Heart right ventricle (tissue), 16 donors: ENCODE measurements at regions not wholly inside any gene's neighbourhood (a gene's known extent, or its start where the extent isn't known, plus 50 kb on each side); places are given as distances from the start of the nearest gene placed in this dataset.

Experiments
- ATAC-seq, 8 donors: fragments of 200-7000 bp; cut with Tn5 transposase; one replicate each; pipeline ENCODE4 v1.9.1; 2020; ENCODE audit warnings: mild to moderate bottlenecking in 8 of 8, moderate library complexity in 8 of 8, moderate number of reproducible peaks in 1 of 8
- DNase-seq, 2 donors: peaks; one replicate each; pipeline ENCODE4 v3.0.0-alpha.2; 2020
- H3K27ac ChIP-seq, 10 donors: fragments of 200-600 bp; sonication (generic) in 2 of 10; one replicate each; pipeline versions ENCODE4 v1.5.0 to v1.8.0; 2020 to 2022; ENCODE audit warnings: mild to moderate bottlenecking in 3 of 10
- H3K27me3 ChIP-seq, 7 donors: fragments of 200-600 bp; one replicate each; pipeline ENCODE4 v1.8.0; 2021 to 2022; ENCODE audit warnings: mild to moderate bottlenecking in 2 of 7
- H3K36me3 ChIP-seq, 9 donors: fragments of 200-600 bp; sonication (generic) in 1 of 9; one replicate each; pipeline versions ENCODE4 v1.5.0 to v1.8.0; 2020 to 2022; ENCODE audit warnings: mild to moderate bottlenecking in 2 of 9
- H3K4me1 ChIP-seq, 9 donors: fragments of 200-600 bp; sonication (generic) in 1 of 9; one replicate each; pipeline versions ENCODE4 v1.5.0 to v1.8.0; 2020 to 2022; ENCODE audit warnings: mild to moderate bottlenecking in 4 of 9
- H3K4me3 ChIP-seq, 10 donors: fragments of 200-600 bp; sonication (generic) in 2 of 10; one replicate each; pipeline versions ENCODE4 v1.5.0 to v1.8.0; 2020 to 2022; ENCODE audit warnings: mild to moderate bottlenecking in 7 of 10, moderate library complexity in 2 of 10
- H3K9me3 ChIP-seq, 11 donors: fragments of 200-600 bp in 10 of 11; sonication (generic) in 2 of 11; one replicate each; pipeline versions ENCODE4 v1.5.0 to v1.8.0; 2013 to 2022; ENCODE audit warnings: mild to moderate bottlenecking in 2 of 11, control low read depth in 1 of 11, moderate library complexity in 1 of 11
- CTCF ChIP-seq, 9 donors: fragments of 200-600 bp; sonication (generic) in 2 of 9; IDR thresholded peaks; one replicate each; pipeline versions ENCODE4 v1.5.0 to v1.8.0; 2021 to 2022; ENCODE audit warnings: antibody characterized with exemption in 9 of 9, mild to moderate bottlenecking in 5 of 9, moderate library complexity in 1 of 9
- WGBS, 2 donors: extraction: QIAGEN DNeasy Blood & Tissue Kit; methylation state at CpG; one replicate each; pipeline ENCODE4 v1.1.7; 2013; ENCODE audit warnings: inconsistent platforms in 1 of 2; 5-methylcytosine and 5-hydroxymethylcytosine counted together
- intact Hi-C, 10 donors: fragments of 100-400 bp; cut with DNase I; formaldehyde crosslinking; loops; one replicate each; pipeline versions ENCODE4 v1.11.1 to v1.14.2; 2022
- donor health status: Arrhythmogenic right ventricular cardiomyopathy.
- donor health status: ischemic (EF 13 %, LVEDD 7.1; RV severe dilation, severe dysfunction).
- donor health status: healthy with polysubstance abuse.
- donor health status: DM: no; HTN: yes; CAD: no.
- donor health status: DM: no; HTN: no; CAD: no.
- donor health status: ischemic (EF 25% LVEDD 6.9; RV normal size, moderate dysfunction).
- donor health status: ischemic (EF 25% LVEDD 5.7; RV mildly dilated, moderate dysfunction).
- donor health status: healthy.
- donor health status: DM: yes; HTN: yes; CAD: no.
- donor health status: Ischemic cardiomyopathy.
- donor health status: ischemic (EF 35%, LVEDD 5.7; RV mildly dilated, moderate dysfunction).
- donor health status: nonischemic (EF 11% LVEDD 7.7; RV severe dilation, severe dysfunction).
- donor health status: DM: yes; HTN: yes; CAD: no.
- donor health status: PGD.
- donor health status: ischemic (EF 29% LVEDD 5.4; RV normal size, mild dysfunction).
- donor health status: nonischemic (EF 23%, LVEDD 6.1; RV moderate dilation, normal function).

DNA sequence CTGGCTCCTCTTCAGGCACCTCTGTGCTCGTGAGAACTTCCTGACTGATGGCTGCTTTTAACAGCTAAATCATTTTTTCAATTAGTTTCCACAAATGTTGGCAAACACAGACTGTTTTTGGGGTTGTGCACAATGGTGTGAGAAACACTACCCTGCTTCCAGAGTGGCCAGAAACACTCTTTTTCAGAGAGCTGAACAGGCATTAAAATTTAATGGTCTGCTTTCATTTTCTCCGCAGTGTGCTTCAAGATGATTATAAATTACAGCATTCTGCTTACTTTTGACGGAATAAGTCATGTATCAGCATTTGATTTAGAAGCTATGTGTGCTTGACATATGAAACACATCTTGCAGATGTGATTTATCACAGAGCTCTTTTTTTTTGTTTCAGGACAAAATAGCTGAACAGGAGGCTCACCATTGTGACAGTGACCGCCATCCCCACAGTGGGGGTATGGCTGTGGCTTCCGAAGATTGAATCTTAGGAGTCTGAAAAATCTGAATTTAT lies 454.5 kb upstream of the ZNF608 start:
- WGBS, 2 donors, result 79 to 81% methylated on average over 5 of the region's 5 CpGs
- Histone ChIP-seq H3K27me3 (no peaks in the 10 kb centered on the region), H3K9me3 (no peaks in the 10 kb centered on the region), H3K4me3 (peak overlapping the region in 7 of 10 donors; percentile 9 to 40 (median 36)), H3K4me1 (peaks cover 0 to 36% (median 17%) of the 10 kb centered on the region in 9 donors), H3K36me3 (no peaks in the 10 kb centered on the region), H3K27ac (no peak overlapping the region)
- intact Hi-C loops, result no loop called here
- TF ChIP-seq CTCF (IDR thresholded peaks at IDR 0.05), result no peak
- DNase-seq (no peak), ATAC-seq (no peak)

- H3K4me1 ChIP-seq, result peaks cover 0 to 36% (median 17%) of the 10 kb centered on the region in 9 donors
- H3K27me3 ChIP-seq, result no peaks in the 10 kb centered on the region
- no peak overlapping the region for H3K27ac ChIP-seq
- ATAC-seq (no peak), DNase-seq (no peak)
- no peaks in the 10 kb centered on the region for H3K36me3 ChIP-seq
- H3K4me3 ChIP-seq, result no peak overlapping the region
- H3K9me3 ChIP-seq, result no peaks in the 10 kb centered on the region
- intact Hi-C loops, result no loop called here
- TF ChIP-seq CTCF (IDR thresholded peaks at IDR 0.05), result no peak
- WGBS, 2 donors, result 88 to 97% methylated on average over 3 of the region's 3 CpGs
Measured at GRCh38 chr5:125201446-125202052, 455.1 kb upstream of the ZNF608 start.

GRCh38 chr5:125202353-125202752 lies 455.9 kb upstream of the ZNF608 start:
- Histone ChIP-seq H3K27ac (no peak overlapping the region), H3K9me3 (peaks cover 0 to 2% (median 0%) of the 10 kb centered on the region in 11 donors), H3K4me1 (peaks cover 0 to 28% (median 15%) of the 10 kb centered on the region in 9 donors), H3K4me3 (no peak overlapping the region), H3K27me3 (no peaks in the 10 kb centered on the region), H3K36me3 (no peaks in the 10 kb centered on the region)
- no peak for DNase-seq
- 100% methylated on average over 1 of the region's 1 CpG for WGBS, 2 donors
- intact Hi-C loops, result no loop called here
- no peak for TF ChIP-seq CTCF (IDR thresholded peaks at IDR 0.05)
- no peak for ATAC-seq

DNA sequence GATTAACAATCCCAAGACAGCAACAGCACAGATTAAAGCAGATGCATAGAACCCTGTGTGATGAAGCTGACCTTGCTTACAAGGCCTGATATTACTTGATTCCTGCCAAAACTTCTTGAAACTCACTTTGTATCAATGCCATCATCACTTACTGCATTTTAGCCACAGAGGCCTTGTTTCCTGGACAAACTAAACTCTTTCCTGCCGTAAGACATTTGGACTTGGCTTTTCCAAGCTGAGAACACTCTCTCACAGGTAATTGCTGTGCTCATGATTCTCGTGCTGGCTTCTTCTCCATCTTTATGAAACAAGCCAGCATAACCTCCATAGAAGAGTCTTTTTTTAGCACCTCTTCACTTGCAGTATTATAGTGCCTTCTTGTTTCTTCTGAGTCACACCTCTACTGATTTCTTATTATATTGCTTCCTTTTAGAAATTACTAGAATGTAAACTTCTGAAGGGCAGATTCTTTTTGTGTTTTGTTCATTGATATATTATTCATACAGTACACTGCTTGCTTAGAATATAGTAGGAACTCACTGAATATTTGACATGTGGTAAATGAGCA lies 456.5 kb upstream of the ZNF608 start:
- intact Hi-C loops, result no loop called here
- no peaks in the 10 kb centered on the region for H3K27me3 ChIP-seq
- no peak overlapping the region for H3K27ac ChIP-seq
- H3K9me3 ChIP-seq, result peaks cover 0 to 3% (median 0%) of the 10 kb centered on the region in 11 donors
- ATAC-seq (no peak), DNase-seq (no peak)
- H3K4me1 ChIP-seq, result peaks cover 0 to 23% (median 9%) of the 10 kb centered on the region in 9 donors
- no peaks in the 10 kb centered on the region for H3K36me3 ChIP-seq
- TF ChIP-seq CTCF (IDR thresholded peaks at IDR 0.05), result no peak
- WGBS, 2 donors, result 68 to 74% methylated on average over 2 of the region's 2 CpGs
- H3K4me3 ChIP-seq, result no peak overlapping the region
